ENCODE measurements at regions not wholly inside any gene's neighbourhood (a gene's known extent, or its start where the extent isn't known, plus 50 kb on each side); places are given as distances from the start of the nearest gene placed in this dataset.

GRCh38 chr1:235013512-235013911, 115.1 kb downstream of the TOMM20 start:
- H3K4me1 ChIP-seq (ENCODE audit: control insufficient read depth, extremely low read depth, insufficient read depth, low read length): peaks cover 40% of the 10 kb centered on the region
- TF ChIP-seq EZH2 (IDR thresholded peaks at IDR 0.05; ENCODE audit: low read length) (no peak), CTCF (optimal IDR thresholded peaks at IDR 0.05 in 1 of 3, IDR thresholded peaks at IDR 0.05 in 1 of 3, conservative IDR thresholded peaks at IDR 0.05 in 1 of 3; ENCODE audit: extremely low read depth in 1 of 3, insufficient read depth in 2 of 3, low read length in 3 of 3) (no peak)
- H2AFZ ChIP-seq (ENCODE audit: control insufficient read depth, low read length): no peak overlapping the region
- dilution Hi-C loops (cut with MboI; ENCODE audit: extremely low pct_ligation_motif_present, low sequenced_read_pairs): no loop called here
- FAIRE-seq (no peak), DNase-seq (ENCODE audit: low read depth, low spot score) (no peak)
- H3K27me3 ChIP-seq (ENCODE audit: control insufficient read depth, extremely low read depth, insufficient read depth, low read length): no peaks in the 10 kb centered on the region
- no peaks in the 10 kb centered on the region for H4K20me1 ChIP-seq (ENCODE audit: control insufficient read depth, extremely low read depth, insufficient read depth, low read length)
- H3K36me3 ChIP-seq (ENCODE audit: control insufficient read depth in 2 of 2, extremely low read depth in 1 of 2, insufficient read depth in 2 of 2, low read length in 2 of 2): no peaks in the 10 kb centered on the region
- no peaks in the 10 kb centered on the region for H3K9me1 ChIP-seq (ENCODE audit: control insufficient read depth, extremely low read depth, insufficient read depth, low read length)
- H3K79me2 ChIP-seq (ENCODE audit: control insufficient read depth, insufficient read depth, low read length): no peaks in the 10 kb centered on the region
- H3K27ac ChIP-seq (ENCODE audit: control insufficient read depth, insufficient read depth, low read length): peak overlapping the region; percentile 15
- H3K9me3 ChIP-seq (ENCODE audit: control insufficient read depth, low read depth, low read length): no peaks in the 10 kb centered on the region
- no peak overlapping the region for H3K4me2 ChIP-seq (ENCODE audit: control insufficient read depth, extremely low read depth, insufficient read depth, low read depth, low read length)
- no peak overlapping the region for H3K9ac ChIP-seq (ENCODE audit: control insufficient read depth, extremely low read depth, insufficient read depth, low read length)
- no peak overlapping the region for H3K4me3 ChIP-seq (ENCODE audit: control insufficient read depth in 2 of 3, extremely low read depth in 1 of 3, insufficient read depth in 2 of 3, low read depth in 1 of 3, low read length in 3 of 3)

GRCh38 chr1:235012436-235013210, 116.0 kb downstream of the TOMM20 start:
- no peak overlapping the region for H3K4me3 ChIP-seq (ENCODE audit: control insufficient read depth in 2 of 3, extremely low read depth in 1 of 3, insufficient read depth in 2 of 3, low read depth in 1 of 3, low read length in 3 of 3)
- no peak for FAIRE-seq
- dilution Hi-C loops (cut with MboI; ENCODE audit: extremely low pct_ligation_motif_present, low sequenced_read_pairs): no loop called here

More at GRCh38 chr1:235012436-235013210, 116.0 kb downstream of the TOMM20 start:
- Histone ChIP-seq H3K9me3 (ENCODE audit: control insufficient read depth, low read depth, low read length) (no peaks in the 10 kb centered on the region), H3K4me2 (ENCODE audit: control insufficient read depth, extremely low read depth, insufficient read depth, low read depth, low read length) (peak overlapping the region; percentile 54), H3K9ac (ENCODE audit: control insufficient read depth, extremely low read depth, insufficient read depth, low read length) (peak overlapping the region; percentile 84), H3K4me1 (ENCODE audit: control insufficient read depth, extremely low read depth, insufficient read depth, low read length) (peaks cover 32% of the 10 kb centered on the region), H3K36me3 (ENCODE audit: control insufficient read depth in 2 of 2, extremely low read depth in 1 of 2, insufficient read depth in 2 of 2, low read length in 2 of 2) (no peaks in the 10 kb centered on the region), H3K27ac (ENCODE audit: control insufficient read depth, insufficient read depth, low read length) (peak overlapping the region; percentile 96), H2AFZ (ENCODE audit: control insufficient read depth, low read length) (no peak overlapping the region), H4K20me1 (ENCODE audit: control insufficient read depth, extremely low read depth, insufficient read depth, low read length) (no peaks in the 10 kb centered on the region), H3K9me1 (ENCODE audit: control insufficient read depth, extremely low read depth, insufficient read depth, low read length) (no peaks in the 10 kb centered on the region), H3K79me2 (ENCODE audit: control insufficient read depth, insufficient read depth, low read length) (no peaks in the 10 kb centered on the region), H3K27me3 (ENCODE audit: control insufficient read depth, extremely low read depth, insufficient read depth, low read length) (no peaks in the 10 kb centered on the region)
- no peak for DNase-seq (ENCODE audit: low read depth, low spot score)
- no peak for TF ChIP-seq CTCF (optimal IDR thresholded peaks at IDR 0.05 in 1 of 3, IDR thresholded peaks at IDR 0.05 in 1 of 3, conservative IDR thresholded peaks at IDR 0.05 in 1 of 3; ENCODE audit: extremely low read depth in 1 of 3, insufficient read depth in 2 of 3, low read length in 3 of 3)
- TF ChIP-seq EZH2 (IDR thresholded peaks at IDR 0.05; ENCODE audit: low read length): no peak
